Cardiac muscle cell (in vitro differentiated cells and primary cell): ENCODE measurements at regions not wholly inside any gene's neighbourhood (a gene's known extent, or its start where the extent isn't known, plus 50 kb on each side); places are given as distances from the start of the nearest gene placed in this dataset.

ENCODE experiments used
- DNase-seq, 2 donors: peaks; one replicate each; pipeline versions ENCODE4 v3.0.0 to v3.0.0-alpha.2; 2010 to 2017; ENCODE audit warnings: low read depth in 1 of 2, low spot score in 1 of 2
- H3K27ac ChIP-seq: fragments of 200-600 bp; sonication (generic); 2 replicates; pipeline ENCODE4 v1.5.1; 2016
- H3K27me3 ChIP-seq: fragments of 200-600 bp; sonication (generic); 2 replicates; pipeline ENCODE4 v1.6.0; 2016; ENCODE audit warnings: control low read depth
- H3K36me3 ChIP-seq: fragments of 200-600 bp; sonication (generic); 2 replicates; pipeline ENCODE4 v1.5.1; 2016; ENCODE audit warnings: control low read depth
- H3K4me1 ChIP-seq: fragments of 200-600 bp; sonication (generic); 2 replicates; pipeline ENCODE4 v1.8.1; 2017; ENCODE audit warnings: low read depth, mild to moderate bottlenecking, mixed run types
- H3K4me3 ChIP-seq: fragments of 200-600 bp; sonication (generic); 2 replicates; pipeline ENCODE4 v1.5.1; 2016; ENCODE audit warnings: mild to moderate bottlenecking
- H3K9me3 ChIP-seq: fragments of 200-600 bp; sonication (generic); 2 replicates; pipeline ENCODE4 v1.5.1; 2017; ENCODE audit warnings: low read depth, mild to moderate bottlenecking, control low read depth
- CTCF ChIP-seq: IDR thresholded peaks from 2 replicates; pipeline ENCODE4 v1.5.1; 2012; ENCODE audit warnings: low read depth, mild to moderate bottlenecking, low read length

- no peaks in the 10 kb centered on the region for H3K9me3 ChIP-seq
These were observed 1970.8 kb downstream of the OLFM4 start for GRCh38 chr13:54999399-54999907.

DNA sequence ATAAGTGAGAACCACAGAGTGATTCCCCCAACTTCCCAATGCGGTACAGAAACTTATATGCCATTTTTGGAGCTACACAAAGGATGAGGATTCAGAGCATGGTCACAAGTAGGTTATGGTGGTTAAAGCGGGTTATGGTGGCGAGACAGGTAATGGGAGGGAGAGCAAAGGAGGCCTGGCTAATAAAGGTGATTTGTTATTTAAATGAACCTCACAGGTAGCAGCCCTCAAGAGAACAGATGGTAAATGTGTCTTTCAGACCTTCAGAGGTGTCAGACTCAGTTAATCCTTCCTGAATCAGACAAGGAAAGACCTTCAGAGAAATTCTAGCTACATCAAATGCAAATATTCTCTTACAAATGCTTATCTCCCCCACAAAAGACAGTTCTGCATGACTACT lies 1971.4 kb downstream of the OLFM4 start:
- Histone ChIP-seq H3K27me3 (no peaks in the 10 kb centered on the region), H3K4me3 (no peak overlapping the region), H3K9me3 (no peaks in the 10 kb centered on the region), H3K27ac (no peak overlapping the region), H3K4me1 (no peaks in the 10 kb centered on the region), H3K36me3 (no peaks in the 10 kb centered on the region)
- no peak for TF ChIP-seq CTCF
- DNase-seq, result no peak

More at GRCh38 chr13:54999399-54999907, 1970.8 kb downstream of the OLFM4 start:
- Histone ChIP-seq H3K27ac (no peak overlapping the region), H3K4me3 (no peak overlapping the region), H3K4me1 (no peaks in the 10 kb centered on the region), H3K27me3 (no peaks in the 10 kb centered on the region), H3K36me3 (no peaks in the 10 kb centered on the region)
- no peak for DNase-seq
- TF ChIP-seq CTCF, result no peak

GRCh38 chr13:55000844-55001243 lies 1972.2 kb downstream of the OLFM4 start:
- H3K4me3 ChIP-seq, result no peak overlapping the region

GRCh38 chr13:55001881-55002280 lies 1973.3 kb downstream of the OLFM4 start:
- Histone ChIP-seq H3K9me3 (no peaks in the 10 kb centered on the region), H3K4me3 (no peak overlapping the region), H3K27ac (no peak overlapping the region), H3K27me3 (no peaks in the 10 kb centered on the region), H3K36me3 (no peaks in the 10 kb centered on the region), H3K4me1 (no peaks in the 10 kb centered on the region)
- no peak for TF ChIP-seq CTCF
- DNase-seq, result no peak

More at GRCh38 chr13:55000844-55001243, 1972.2 kb downstream of the OLFM4 start:
- Histone ChIP-seq H3K27me3 (no peaks in the 10 kb centered on the region), H3K36me3 (no peaks in the 10 kb centered on the region), H3K9me3 (no peaks in the 10 kb centered on the region), H3K4me1 (no peaks in the 10 kb centered on the region), H3K27ac (no peak overlapping the region)
- DNase-seq, result no peak
- no peak for TF ChIP-seq CTCF

DNA sequence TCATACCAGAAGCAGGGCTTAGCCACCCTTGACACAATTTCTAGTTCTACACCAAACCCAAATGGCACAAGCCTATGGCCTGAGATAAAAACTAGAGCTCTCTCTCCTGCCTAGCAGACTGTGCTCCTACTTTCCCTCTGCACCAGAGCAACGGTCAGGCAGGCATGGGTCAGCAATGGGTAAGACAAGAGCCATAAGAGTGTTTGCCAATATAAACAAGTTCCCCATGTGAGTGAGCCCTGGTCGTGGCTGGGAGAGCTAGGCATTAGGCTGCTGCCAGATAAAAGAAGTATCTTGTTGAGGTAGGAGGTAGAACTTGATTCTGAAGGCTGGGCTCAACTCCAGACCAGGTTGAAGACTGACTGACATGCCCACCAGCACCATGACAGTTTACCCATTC lies 1979.1 kb downstream of the OLFM4 start:
- no peaks in the 10 kb centered on the region for H3K27me3 ChIP-seq
- no peak for TF ChIP-seq CTCF
- H3K9me3 ChIP-seq, result no peaks in the 10 kb centered on the region
- DNase-seq, result no peak
- H3K4me3 ChIP-seq, result no peak overlapping the region
- H3K27ac ChIP-seq, result no peak overlapping the region
- H3K36me3 ChIP-seq, result no peaks in the 10 kb centered on the region
- no peaks in the 10 kb centered on the region for H3K4me1 ChIP-seq

DNA sequence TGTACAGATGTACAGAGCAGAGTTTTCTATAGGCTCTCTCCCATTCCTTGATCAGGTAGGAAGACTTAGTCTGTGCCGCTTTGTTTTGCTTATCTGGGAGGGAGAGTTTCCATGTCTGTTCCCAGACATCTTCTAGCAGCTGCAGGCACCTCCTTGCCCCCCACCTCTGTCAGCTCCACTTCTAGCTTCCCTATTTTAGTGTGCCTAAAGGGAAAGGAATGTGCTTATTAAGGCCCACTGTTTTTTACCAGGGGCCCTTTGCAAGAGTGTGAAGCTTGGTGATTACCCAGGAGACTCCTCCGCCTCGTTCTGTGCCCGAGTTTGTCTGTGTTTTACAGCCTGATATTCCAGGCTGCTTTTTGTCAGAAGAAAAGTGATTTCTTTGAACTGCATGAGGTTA lies 1984.4 kb downstream of the OLFM4 start:
- DNase-seq, result no peak
- Histone ChIP-seq H3K27me3 (no peaks in the 10 kb centered on the region), H3K27ac (no peak overlapping the region), H3K36me3 (no peaks in the 10 kb centered on the region), H3K4me3 (no peak overlapping the region), H3K9me3 (no peaks in the 10 kb centered on the region), H3K4me1 (peaks cover 4% of the 10 kb centered on the region)
- TF ChIP-seq CTCF, result no peak
